GM12878 (cell line): ENCODE measurements at regions not wholly inside any gene's neighbourhood (a gene's known extent, or its start where the extent isn't known, plus 50 kb on each side); places are given as distances from the start of the nearest gene placed in this dataset.
"Not testable (repeated sequence)": the region's sequence is repeated elsewhere in the genome, so short reads cannot be mapped to it uniquely, and the experiment has no call there.

Experiments
- ATAC-seq: fragments of 200-7000 bp; cut with Tn5 transposase; 3 replicates; pipeline ENCODE4 v1.9.1; 2020; ENCODE audit warnings: mild to moderate bottlenecking, moderate library complexity
- BruUV-seq: library from RNA; stranded (reverse); fragments of 400-500 nt; replicated peaks from 2 replicates; lab custom pipeline; 2021; lab: Mats Ljungman, UMichigan
- CTCF ChIA-PET: fragments of 300-600 bp; sonication (Branson Sonifier 250); formaldehyde crosslinking; extraction: SDS; loops from one replicate; lab custom pipeline; 2021; ENCODE audit warnings: inconsistent platforms; lab: Yijun Ruan, JAX
- POLR2A ChIA-PET: fragments of 350-600 bp; formaldehyde crosslinking; extraction: SDS; loops from one replicate; lab custom pipeline; 2021; ENCODE audit warnings: inconsistent platforms; lab: Charles Lee
- RAD21 ChIA-PET: fragments of 300-600 bp; sonication (Branson Sonifier 250); formaldehyde crosslinking; loops from one replicate; lab custom pipeline; 2023; ENCODE audit warnings: antibody characterized with exemption; ENCODE audit not compliant: unreplicated experiment; lab: Charles Lee
- SMC1A ChIA-PET: fragments of 300-600 bp; sonication (Branson Sonifier 250); formaldehyde crosslinking; loops from one replicate; lab custom pipeline; 2023; ENCODE audit not compliant: unreplicated experiment, uncharacterized antibody; lab: Charles Lee
- DNase-seq: peaks from one replicate; pipeline ENCODE4 v3.0.0-alpha.2; 2011; ENCODE audit warnings: low read depth, low spot score
- FAIRE-seq: peaks from 3 replicates; lab custom pipeline; 2011; peaks lifted over from hg19 to GRCh38; lab: Jason Lieb, UNC
- H2AFZ ChIP-seq: 2 replicates; pipeline ENCODE4 v1.6.0; 2011; ENCODE audit warnings: low read depth, low read length, control low read depth; ENCODE audit not compliant: control insufficient read depth
- H3K27ac ChIP-seq: 2 replicates; pipeline ENCODE4 v1.5.1; 2011; ENCODE audit warnings: control low read depth; ENCODE audit not compliant: control insufficient read depth, insufficient read depth
- H3K27me3 ChIP-seq, 2 experiments: replicated peaks in 1 of 2; 2 replicates each; pipeline versions ENCODE4 v1.6.0 to v1.6.1; 2011; ENCODE audit warnings: low read length in 1 of 2; ENCODE audit not compliant: control insufficient read depth in 2 of 2, insufficient read depth in 2 of 2
- H3K36me3 ChIP-seq, 2 experiments: 2 replicates each; pipeline ENCODE4 v1.5.1; 2011; ENCODE audit warnings: low read length in 1 of 2; ENCODE audit not compliant: control insufficient read depth in 2 of 2, insufficient read depth in 2 of 2
- H3K4me1 ChIP-seq: 2 replicates; pipeline ENCODE4 v1.6.1; 2011; ENCODE audit warnings: mild to moderate bottlenecking, low read length, moderate library complexity, mixed read lengths; ENCODE audit not compliant: control insufficient read depth, insufficient read depth
- H3K4me2 ChIP-seq: 2 replicates; pipeline ENCODE4 v1.6.0; 2011; ENCODE audit warnings: control low read depth; ENCODE audit not compliant: control insufficient read depth, insufficient read depth
- H3K4me3 ChIP-seq: fragments of 200-600 bp; sonication (generic); 2 replicates; pipeline ENCODE4 v1.5.1; 2016
- H3K79me2 ChIP-seq: 2 replicates; pipeline ENCODE4 v1.6.0; 2011; ENCODE audit warnings: low read length; ENCODE audit not compliant: control insufficient read depth, insufficient read depth
- H3K9ac ChIP-seq: 2 replicates; pipeline ENCODE4 v1.8.0; 2011; ENCODE audit warnings: low read length, control low read depth, mixed read lengths; ENCODE audit not compliant: control insufficient read depth, insufficient read depth
- H3K9me3 ChIP-seq: replicated peaks from 3 replicates; pipeline ENCODE4 v1.5.1; 2011; ENCODE audit warnings: mild to moderate bottlenecking, low read length; ENCODE audit not compliant: control insufficient read depth, insufficient read depth
- H4K20me1 ChIP-seq: 2 replicates; pipeline ENCODE4 v1.6.0; 2011; ENCODE audit not compliant: control insufficient read depth, insufficient read depth
- CREM ChIP-seq: IDR thresholded peaks from 2 replicates; pipeline ENCODE4 v1.6.1; 2014; ENCODE audit warnings: antibody characterized with exemption, low read depth
- FOXM1 ChIP-seq: IDR thresholded peaks from 2 replicates; pipeline ENCODE4 v1.6.1; 2012; ENCODE audit warnings: low read depth, mild to moderate bottlenecking, inconsistent platforms, low read length, moderate library complexity
- NFYA ChIP-seq: IDR thresholded peaks from 2 replicates; pipeline ENCODE4 v1.6.1; 2011; ENCODE audit warnings: low read depth, mild to moderate bottlenecking, low read length, improper control_type of control experiment, borderline replicate concordance
- RAD51 ChIP-seq: fragments of 450-650 bp; IDR thresholded peaks from 2 replicates; pipeline ENCODE4 v1.6.1; 2016; ENCODE audit warnings: moderate library complexity, mild to moderate bottlenecking, inconsistent platforms
- USF1 ChIP-seq: IDR thresholded peaks from 2 replicates; pipeline ENCODE4 v1.6.1; 2011; ENCODE audit warnings: borderline replicate concordance, low read depth, mild to moderate bottlenecking, moderate library complexity, mixed read lengths, low read length; ENCODE audit not compliant: insufficient read depth; ENCODE audit errors: extremely low read length
- WGBS: methylation state at CpG from one replicate; pipeline ENCODE4 v1.1.6; 2016; ENCODE audit warnings: low lambda C conversion rate; ENCODE audit not compliant: insufficient replicate concordance, insufficient coverage; ENCODE audit errors: missing lambda C conversion rate; 5-methylcytosine and 5-hydroxymethylcytosine counted together
- in situ Hi-C: fragments of 300-500 bp; cut with MboI; formaldehyde crosslinking; loops from 9 replicates; pipeline ENCODE4 v1.14.3; 2018; ENCODE audit warnings: mixed read lengths
- intact Hi-C: fragments of 100-400 bp; cut with micrococcal nuclease; formaldehyde crosslinking; loops from one replicate; pipeline ENCODE4 v1.14.2; 2022; ENCODE audit not compliant: unreplicated experiment

- ChIA-PET SMC1A (interaction anchor here (0.6 kb wide), 1 partner anchor 170 kb away, joined by 3 read pairs; no protein-coding TSS in a partner anchor), RAD21 (no interaction called here)
Measured at GRCh38 chr4:13733817-13734216, 106.3 kb upstream of the BOD1L1 start.

GRCh38 chr4:13750594-13750993, 123.1 kb upstream of the BOD1L1 start:
- CTCF ChIA-PET = interaction anchor here (1.6 kb wide), 1 partner anchor 29 kb away, joined by 3 read pairs; no protein-coding TSS in a partner anchor
- 0% methylated on average over 2 of the region's 2 CpGs for WGBS

More at GRCh38 chr4:13733817-13734216, 106.3 kb upstream of the BOD1L1 start:
- ChIA-PET POLR2A (no interaction called here), CTCF (interaction anchor here (0.9 to 1.2 kb wide), 2 partner anchors 15 to 78 kb away, joined by 3 read pairs; no protein-coding TSS in a partner anchor)
- Histone ChIP-seq H3K27me3 (no peaks in the 10 kb centered on the region), H3K9ac (no peak overlapping the region), H3K79me2 (no peaks in the 10 kb centered on the region), H3K4me2 (no peak overlapping the region), H3K9me3 (no peaks in the 10 kb centered on the region), H3K36me3 (no peaks in the 10 kb centered on the region), H3K4me3 (no peak overlapping the region), H4K20me1 (no peaks in the 10 kb centered on the region), H2AFZ (no peak overlapping the region), H3K4me1 (no peaks in the 10 kb centered on the region), H3K27ac (no peak overlapping the region)
- 0% methylated on average over 1 of the region's 1 CpG for WGBS
- ATAC-seq = no peak
- intact Hi-C loops (no loop called here), in situ Hi-C loops (no loop called here)
- no peak for DNase-seq
- TF ChIP-seq NFYA (no peak), RAD51 (no peak), USF1 (no peak)
- no peak for FAIRE-seq
- BruUV-seq = no TSS peak

GRCh38 chr4:13761581-13761980, 134.1 kb upstream of the BOD1L1 start:
- H4K20me1 ChIP-seq, H3K4me1 ChIP-seq, RAD21 ChIA-PET, in situ Hi-C loops, intact Hi-C loops, DNase-seq, H3K79me2 ChIP-seq, H3K36me3 ChIP-seq, H3K9me3 ChIP-seq, CTCF ChIA-PET, H2AFZ ChIP-seq, BruUV-seq, POLR2A ChIA-PET, ATAC-seq, FAIRE-seq, SMC1A ChIA-PET, H3K27me3 ChIP-seq, H3K27ac ChIP-seq, H3K4me3 ChIP-seq, H3K9ac ChIP-seq, H3K4me2 ChIP-seq: not testable (repeated sequence)
- whole genome bisulfite sequencing = 70% methylated on average over 16 of the region's 25 CpGs

More at GRCh38 chr4:13750594-13750993, 123.1 kb upstream of the BOD1L1 start:
- no peak for ATAC-seq
- ChIA-PET RAD21 (no interaction called here), SMC1A (no interaction called here), POLR2A (no interaction called here)
- Histone ChIP-seq H3K9ac (no peak overlapping the region), H3K4me3 (no peak overlapping the region), H3K9me3 (no peaks in the 10 kb centered on the region), H2AFZ (no peak overlapping the region), H4K20me1 (no peaks in the 10 kb centered on the region), H3K27ac (no peak overlapping the region), H3K27me3 (no peaks in the 10 kb centered on the region), H3K4me1 (no peaks in the 10 kb centered on the region), H3K4me2 (no peak overlapping the region), H3K79me2 (no peaks in the 10 kb centered on the region), H3K36me3 (no peaks in the 10 kb centered on the region)
- no peak for TF ChIP-seq CREM
- no peak for TF ChIP-seq FOXM1
- intact Hi-C loops (loop anchor here (10.0 kb wide), 1 partner anchor 214 kb away; no protein-coding TSS in a partner anchor), in situ Hi-C loops (no loop called here)
- no TSS peak for BruUV-seq
- DNase-seq = no peak
- FAIRE-seq = no peak
